OCI-LY7 (cell line): ENCODE measurements at regions not wholly inside any gene's neighbourhood (a gene's known extent, or its start where the extent isn't known, plus 50 kb on each side); places are given as distances from the start of the nearest gene placed in this dataset.

ENCODE experiments used
- BruUV-seq: library from RNA; stranded (reverse); fragments of 400-500 nt; replicated peaks from 2 replicates; lab custom pipeline; 2021; lab: Mats Ljungman, UMichigan
- CTCF ChIA-PET: fragments of 300-600 bp; sonication (Branson Sonifier 250); formaldehyde crosslinking; loops from one replicate; lab custom pipeline; 2022; ENCODE audit warnings: antibody characterized with exemption; ENCODE audit not compliant: unreplicated experiment; lab: Charles Lee
- POLR2A ChIA-PET: fragments of 300-600 bp; sonication (Branson Sonifier 250); formaldehyde crosslinking; loops from one replicate; lab custom pipeline; 2022; ENCODE audit warnings: antibody characterized with exemption; lab: Charles Lee
- DNase-seq: peaks from one replicate; pipeline ENCODE4 v3.0.0-alpha.2; 2015; ENCODE audit warnings: low spot score
- H2AFZ ChIP-seq: fragments of 200-600 bp; sonication (generic), shearing (Covaris generic); 2 replicates; pipeline ENCODE4 v1.6.1; 2014; ENCODE audit warnings: mild to moderate bottlenecking, antibody characterized with exemption, low read length, moderate library complexity
- H3K27ac ChIP-seq: fragments of 200-600 bp; sonication (generic); 2 replicates; pipeline ENCODE4 v1.5.1; 2014; ENCODE audit warnings: mixed run types, low read depth, mild to moderate bottlenecking, moderate library complexity, low read length, inconsistent platforms; ENCODE audit not compliant: poor library complexity, severe bottlenecking
- H3K36me3 ChIP-seq: fragments of 200-600 bp; sonication (generic); 2 replicates; pipeline ENCODE4 v1.6.1; 2014; ENCODE audit warnings: mild to moderate bottlenecking, antibody characterized with exemption, low read length, moderate library complexity, mixed read lengths; ENCODE audit not compliant: insufficient read depth
- H3K4me1 ChIP-seq: fragments of 200-600 bp; sonication (generic); 2 replicates; pipeline ENCODE4 v1.5.1; 2014; ENCODE audit warnings: mild to moderate bottlenecking, low read length; ENCODE audit not compliant: insufficient read depth, poor library complexity, severe bottlenecking
- H3K4me2 ChIP-seq: fragments of 200-600 bp; sonication (generic); 2 replicates; pipeline ENCODE4 v1.6.1; 2014; ENCODE audit warnings: mild to moderate bottlenecking, low read length
- H3K4me3 ChIP-seq: fragments of 200-600 bp; sonication (generic); 2 replicates; pipeline ENCODE4 v1.5.1; 2014; ENCODE audit warnings: mild to moderate bottlenecking, low read depth, low read length; ENCODE audit not compliant: poor library complexity, severe bottlenecking
- H3K79me2 ChIP-seq: fragments of 200-600 bp; sonication (generic); 2 replicates; pipeline ENCODE4 v1.6.1; 2016; ENCODE audit warnings: low read depth, mild to moderate bottlenecking, low read length, moderate library complexity, mixed read lengths; ENCODE audit not compliant: insufficient read depth
- H3K9me2 ChIP-seq: fragments of 200-600 bp; sonication (generic); 2 replicates; pipeline ENCODE4 v1.6.1; 2016; ENCODE audit warnings: mild to moderate bottlenecking, low read length, mixed read lengths; ENCODE audit not compliant: insufficient read depth
- H3K9me3 ChIP-seq: fragments of 200-600 bp; sonication (generic); 2 replicates; pipeline ENCODE4 v1.6.1; 2014; ENCODE audit warnings: mild to moderate bottlenecking, mixed run types, low read length, mixed read lengths
- H4K20me1 ChIP-seq: fragments of 200-600 bp; sonication (generic); 2 replicates; pipeline ENCODE4 v1.6.1; 2014; ENCODE audit warnings: mild to moderate bottlenecking, antibody characterized with exemption, low read length, moderate library complexity, mixed read lengths; ENCODE audit not compliant: insufficient read depth
- EZH2phosphoT487 ChIP-seq: fragments of 200-600 bp; sonication (generic); IDR thresholded peaks from 2 replicates; pipeline ENCODE4 v1.6.1; 2018; ENCODE audit warnings: low read depth, borderline replicate concordance, mild to moderate bottlenecking, mixed run types, antibody characterized with exemption, low read length, moderate library complexity, mixed read lengths
- intact Hi-C: fragments of 100-400 bp; cut with micrococcal nuclease; formaldehyde crosslinking; loops from one replicate; pipeline ENCODE4 v1.10.0; 2022; ENCODE audit not compliant: unreplicated experiment
- TF ChIP-seq, protein P1 (sequence below): fragments of 200-600 bp; sonication (generic); conservative IDR thresholded peaks from 2 replicates; pipeline ENCODE4 v1.5.1; 2014; ENCODE audit warnings: mild to moderate bottlenecking, antibody characterized with exemption, low read length, moderate library complexity, mixed read lengths

DNA sequence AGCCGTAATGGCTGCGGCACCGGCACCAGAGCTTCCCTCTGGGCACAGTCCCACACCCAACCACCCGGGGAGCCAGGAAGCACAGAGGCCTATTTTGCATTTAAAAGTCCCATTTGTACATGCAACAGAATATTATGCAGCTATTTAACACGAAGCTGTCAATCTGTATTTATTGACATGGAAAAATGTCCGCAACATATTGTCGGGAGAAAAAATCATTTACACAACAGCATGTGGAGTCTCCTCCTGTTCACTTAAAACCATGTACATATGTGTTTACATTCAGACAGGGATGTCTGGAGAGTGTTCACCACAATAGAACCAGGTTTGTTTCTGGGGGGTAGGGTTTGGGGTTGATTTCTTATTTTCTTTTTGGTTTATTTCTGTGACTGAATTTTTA, 63.4 kb upstream of the GRIK3 start:
- ChIA-PET CTCF (interaction anchor here (0.6 kb wide), 1 partner anchor 113 kb away, joined by 3 read pairs; no protein-coding TSS in a partner anchor), POLR2A (no interaction called here)
- TF ChIP-seq EZH2phosphoT487 = no peak
- TF ChIP-seq, protein P1, sequence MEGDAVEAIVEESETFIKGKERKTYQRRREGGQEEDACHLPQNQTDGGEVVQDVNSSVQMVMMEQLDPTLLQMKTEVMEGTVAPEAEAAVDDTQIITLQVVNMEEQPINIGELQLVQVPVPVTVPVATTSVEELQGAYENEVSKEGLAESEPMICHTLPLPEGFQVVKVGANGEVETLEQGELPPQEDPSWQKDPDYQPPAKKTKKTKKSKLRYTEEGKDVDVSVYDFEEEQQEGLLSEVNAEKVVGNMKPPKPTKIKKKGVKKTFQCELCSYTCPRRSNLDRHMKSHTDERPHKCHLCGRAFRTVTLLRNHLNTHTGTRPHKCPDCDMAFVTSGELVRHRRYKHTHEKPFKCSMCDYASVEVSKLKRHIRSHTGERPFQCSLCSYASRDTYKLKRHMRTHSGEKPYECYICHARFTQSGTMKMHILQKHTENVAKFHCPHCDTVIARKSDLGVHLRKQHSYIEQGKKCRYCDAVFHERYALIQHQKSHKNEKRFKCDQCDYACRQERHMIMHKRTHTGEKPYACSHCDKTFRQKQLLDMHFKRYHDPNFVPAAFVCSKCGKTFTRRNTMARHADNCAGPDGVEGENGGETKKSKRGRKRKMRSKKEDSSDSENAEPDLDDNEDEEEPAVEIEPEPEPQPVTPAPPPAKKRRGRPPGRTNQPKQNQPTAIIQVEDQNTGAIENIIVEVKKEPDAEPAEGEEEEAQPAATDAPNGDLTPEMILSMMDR = no peak
- DNase-seq = no peak
- no peaks in the 10 kb centered on the region for H4K20me1 ChIP-seq
- no TSS peak for BruUV-seq
- no peak overlapping the region for H2AFZ ChIP-seq
- H3K9me3 ChIP-seq = no peaks in the 10 kb centered on the region
- intact Hi-C loops = no loop called here
- H3K27ac ChIP-seq = no peak overlapping the region
- no peak overlapping the region for H3K4me3 ChIP-seq
- H3K79me2 ChIP-seq = no peaks in the 10 kb centered on the region
- H3K4me1 ChIP-seq = peaks cover 22% of the 10 kb centered on the region
- no peaks in the 10 kb centered on the region for H3K9me2 ChIP-seq
- H3K36me3 ChIP-seq = no peaks in the 10 kb centered on the region
- no peak overlapping the region for H3K4me2 ChIP-seq

DNA sequence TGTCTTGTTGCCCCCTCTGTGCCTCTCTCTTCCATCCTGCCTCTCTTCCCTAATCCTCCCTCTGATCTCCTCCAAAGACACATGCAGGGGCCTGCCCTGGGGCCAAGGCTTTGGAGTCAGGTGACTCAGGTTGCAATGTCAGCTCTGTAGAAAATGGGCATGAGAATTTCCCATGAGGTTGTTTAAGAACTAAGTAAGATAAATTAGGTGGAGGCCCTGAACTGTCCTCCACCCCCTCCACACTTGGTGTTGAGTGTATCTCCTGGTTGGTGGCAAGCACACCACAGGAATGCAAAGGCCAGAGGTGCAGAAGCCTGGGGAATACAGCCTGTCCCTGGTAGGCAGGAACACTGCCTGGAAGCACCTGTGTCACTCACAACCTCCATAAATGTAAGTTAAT, 63.9 kb upstream of the GRIK3 start:
- Histone ChIP-seq H3K79me2 (no peaks in the 10 kb centered on the region), H3K4me1 (peaks cover 22% of the 10 kb centered on the region), H3K4me2 (no peak overlapping the region), H4K20me1 (no peaks in the 10 kb centered on the region), H3K9me2 (no peaks in the 10 kb centered on the region), H3K9me3 (no peaks in the 10 kb centered on the region), H2AFZ (no peak overlapping the region), H3K27ac (no peak overlapping the region), H3K4me3 (no peak overlapping the region), H3K36me3 (no peaks in the 10 kb centered on the region)
- ChIA-PET CTCF (interaction anchor here (0.6 kb wide), 1 partner anchor 114 kb away, joined by 3 read pairs; no protein-coding TSS in a partner anchor), POLR2A (no interaction called here)
- no TSS peak for BruUV-seq
- TF ChIP-seq, protein P1 = no peak
- no peak for TF ChIP-seq EZH2phosphoT487
- DNase-seq = no peak
- intact Hi-C loops = no loop called here

DNA sequence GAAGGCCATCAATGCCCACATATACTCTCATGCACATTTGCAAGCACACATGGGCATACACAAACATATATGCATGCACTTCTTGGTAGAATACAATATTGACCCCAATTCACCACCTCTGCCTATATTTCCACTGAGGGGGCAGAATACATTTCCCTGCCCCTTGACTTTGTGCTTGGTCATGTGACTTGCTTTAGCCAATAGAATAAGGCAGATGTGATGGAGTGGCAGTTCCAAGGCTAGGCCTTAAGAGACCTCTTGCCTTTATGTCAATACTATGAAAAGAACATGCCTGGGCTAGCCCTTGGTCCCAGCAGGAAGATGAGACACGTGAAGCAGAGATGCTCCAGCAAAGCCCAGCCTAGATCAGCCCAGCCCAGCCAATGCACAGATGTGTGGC, 66.0 kb upstream of the GRIK3 start:
- Histone ChIP-seq H3K79me2 (no peaks in the 10 kb centered on the region), H3K4me2 (no peak overlapping the region), H4K20me1 (no peaks in the 10 kb centered on the region), H3K9me3 (no peaks in the 10 kb centered on the region), H3K4me1 (peaks cover 2% of the 10 kb centered on the region), H3K36me3 (no peaks in the 10 kb centered on the region), H3K27ac (no peak overlapping the region), H3K9me2 (no peaks in the 10 kb centered on the region), H3K4me3 (no peak overlapping the region), H2AFZ (no peak overlapping the region)
- CTCF ChIA-PET = no interaction called here
- intact Hi-C loops = no loop called here
- POLR2A ChIA-PET = no interaction called here
- DNase-seq = no peak
- TF ChIP-seq, protein P1 = no peak
- TF ChIP-seq EZH2phosphoT487 = no peak
- no TSS peak for BruUV-seq
